ENCODE measurements at regions not wholly inside any gene's neighbourhood (a gene's known extent, or its start where the extent isn't known, plus 50 kb on each side); places are given as distances from the start of the nearest gene placed in this dataset.

DNA sequence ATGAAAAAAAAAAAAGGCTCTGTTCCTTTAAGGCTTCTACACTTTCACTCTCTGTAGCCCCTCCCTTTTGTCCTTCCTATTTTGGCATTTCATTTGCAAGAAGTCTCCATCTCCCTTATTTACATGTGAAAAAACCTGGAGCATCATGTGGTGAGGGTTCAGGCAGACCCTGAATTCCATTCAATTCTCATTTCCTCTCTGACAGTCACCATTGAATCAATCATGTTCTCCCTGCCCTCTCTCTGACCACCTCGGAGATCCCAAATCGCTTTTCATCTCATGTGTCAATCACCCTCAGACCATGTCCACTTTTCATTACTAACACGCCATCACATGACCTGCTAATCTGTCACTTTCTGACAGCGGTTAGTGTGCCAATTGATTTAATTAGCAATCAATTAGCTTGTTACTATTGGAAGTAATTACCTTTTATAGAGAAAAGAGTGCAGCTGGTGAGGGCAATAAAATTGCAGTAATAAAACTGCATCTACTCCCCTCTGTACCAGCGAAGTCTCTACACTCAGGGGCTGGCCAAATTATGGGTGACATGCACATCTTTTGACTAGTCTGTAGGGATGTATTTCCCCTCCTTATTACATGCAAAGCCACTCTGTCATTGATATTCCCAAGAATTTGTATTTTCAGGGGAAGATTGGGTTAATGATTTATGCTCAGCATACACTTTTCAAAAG, 317.4 kb downstream of the EN1 start (continued):
- TF ChIP-seq, protein P1, sequence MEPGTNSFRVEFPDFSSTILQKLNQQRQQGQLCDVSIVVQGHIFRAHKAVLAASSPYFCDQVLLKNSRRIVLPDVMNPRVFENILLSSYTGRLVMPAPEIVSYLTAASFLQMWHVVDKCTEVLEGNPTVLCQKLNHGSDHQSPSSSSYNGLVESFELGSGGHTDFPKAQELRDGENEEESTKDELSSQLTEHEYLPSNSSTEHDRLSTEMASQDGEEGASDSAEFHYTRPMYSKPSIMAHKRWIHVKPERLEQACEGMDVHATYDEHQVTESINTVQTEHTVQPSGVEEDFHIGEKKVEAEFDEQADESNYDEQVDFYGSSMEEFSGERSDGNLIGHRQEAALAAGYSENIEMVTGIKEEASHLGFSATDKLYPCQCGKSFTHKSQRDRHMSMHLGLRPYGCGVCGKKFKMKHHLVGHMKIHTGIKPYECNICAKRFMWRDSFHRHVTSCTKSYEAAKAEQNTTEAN (CRISPR knock-in tag; IDR thresholded peaks at IDR 0.05) = no peak
- TF ChIP-seq USF1 (CRISPR knock-in tag; IDR thresholded peaks at IDR 0.05) (peak; percentile 55; the same call in 1 of the 2 replicates), ELF4 (CRISPR knock-in tag; IDR thresholded peaks at IDR 0.05; ENCODE audit: low read depth) (no peak)

- no peak overlapping the region for H3K4me3 Mint-ChIP-seq
- no peak for DNase-seq (ENCODE audit: low spot score)
- H3K27me3 Mint-ChIP-seq (ENCODE audit: low read depth) = peaks cover 13% of the 10 kb centered on the region
- H3K36me3 Mint-ChIP-seq = peaks cover 2% of the 10 kb centered on the region; the same call in 1 of the 2 replicates
- ChIA-PET POLR2A (no interaction called here), CTCF (interaction anchor here (1.1 to 1.4 kb wide), 2 partner anchors 34 to 328 kb away, joined by 3 to 4 read pairs; no protein-coding TSS in a partner anchor)
- no peak overlapping the region for H3K27ac Mint-ChIP-seq
- no peak for TF ChIP-seq NFE2L1 (CRISPR knock-in tag; IDR thresholded peaks at IDR 0.05)
- TF ChIP-seq NR1H2 (CRISPR knock-in tag; IDR thresholded peaks at IDR 0.05) = no peak
- no peak for TF ChIP-seq ESRRA (CRISPR knock-in tag; IDR thresholded peaks at IDR 0.05; ENCODE audit: borderline replicate concordance)
- TF ChIP-seq, protein P2, sequence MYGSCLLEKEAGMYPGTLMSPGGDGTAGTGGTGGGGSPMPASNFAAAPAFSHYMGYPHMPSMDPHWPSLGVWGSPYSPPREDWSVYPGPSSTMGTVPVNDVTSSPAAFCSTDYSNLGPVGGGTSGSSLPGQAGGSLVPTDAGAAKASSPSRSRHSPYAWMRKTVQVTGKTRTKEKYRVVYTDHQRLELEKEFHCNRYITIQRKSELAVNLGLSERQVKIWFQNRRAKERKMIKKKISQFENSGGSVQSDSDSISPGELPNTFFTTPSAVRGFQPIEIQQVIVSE (CRISPR knock-in tag; IDR thresholded peaks at IDR 0.05; ENCODE audit: borderline replicate concordance) = no peak
- no peak for TF ChIP-seq RELA (CRISPR knock-in tag; IDR thresholded peaks at IDR 0.05; ENCODE audit: borderline replicate concordance)
- TF ChIP-seq AFF4 (CRISPR knock-in tag; IDR thresholded peaks at IDR 0.05; ENCODE audit: borderline replicate concordance) = no peak
- TF ChIP-seq IRF1 (CRISPR knock-in tag; IDR thresholded peaks at IDR 0.05) = no peak
- TF ChIP-seq ETV6 (CRISPR knock-in tag; IDR thresholded peaks at IDR 0.05) = no peak
- no peak for TF ChIP-seq ATF3 (CRISPR knock-in tag; conservative IDR thresholded peaks at IDR 0.05)
- no peak for TF ChIP-seq FOXP1 (CRISPR knock-in tag; IDR thresholded peaks at IDR 0.05; ENCODE audit: borderline replicate concordance)
- no peak for TF ChIP-seq ZNF532 (CRISPR knock-in tag; IDR thresholded peaks at IDR 0.05; ENCODE audit: borderline replicate concordance)
- TF ChIP-seq USF1 (CRISPR knock-in tag; IDR thresholded peaks at IDR 0.05) = no peak
- peaks cover 13% of the 10 kb centered on the region for H3K9me3 Mint-ChIP-seq
- ATAC-seq = no peak
- H3K4me1 Mint-ChIP-seq = peaks cover 39% of the 10 kb centered on the region
Measured at GRCh38 chr2:118527571-118527970, 319.9 kb downstream of the EN1 start.

Data from WTC11 (cell line).